HCT116 (cell line): ENCODE measurements at regions not wholly inside any gene's neighbourhood (a gene's known extent, or its start where the extent isn't known, plus 50 kb on each side); places are given as distances from the start of the nearest gene placed in this dataset.

Experiments used
- ATAC-seq: fragments of 200-7000 bp; cut with Tn5 transposase; 2 replicates; pipeline ENCODE4 v1.9.1; 2020; ENCODE audit warnings: mild to moderate bottlenecking, moderate library complexity
- BruUV-seq: library from RNA; stranded (reverse); fragments of 400-500 nt; replicated peaks from 2 replicates; lab custom pipeline; 2021; lab: Mats Ljungman, UMichigan
- CTCF ChIA-PET: fragments of 300-600 bp; sonication (Branson Sonifier 250); formaldehyde crosslinking; loops from one replicate; lab custom pipeline; 2021; ENCODE audit warnings: antibody characterized with exemption; lab: Charles Lee
- POLR2A ChIA-PET: fragments of 300-600, 350-600 bp; sonication (Branson Sonifier 250); formaldehyde crosslinking; loops from one replicate; lab custom pipeline; 2021; ENCODE audit warnings: antibody characterized with exemption; lab: Charles Lee
- RAD21 ChIA-PET, 2 experiments: fragments of 300-600 bp; sonication (Branson Sonifier 250); formaldehyde crosslinking; loops; one replicate each; lab custom pipeline; 2023; ENCODE audit warnings: low total read pairs in 2 of 2; ENCODE audit not compliant: uncharacterized antibody in 2 of 2, unreplicated experiment in 2 of 2, low non-redundant PET in 1 of 2; lab: Charles Lee
- DNase-seq: peaks from one replicate; pipeline ENCODE4 v3.0.0-alpha.2; 2010; ENCODE audit warnings: low read depth, low spot score
- H2AFZ ChIP-seq: fragments of 200-600 bp; shearing (Covaris generic), sonication (generic); 2 replicates; pipeline ENCODE4 v1.6.1; 2017; ENCODE audit warnings: low read depth, mixed run types, mixed read lengths, antibody characterized with exemption, low read length; ENCODE audit not compliant: poor library complexity, severe bottlenecking
- H3K27ac ChIP-seq: 2 replicates; pipeline ENCODE4 v1.5.1; 2012; ENCODE audit warnings: low read depth, low read length
- H3K27me3 ChIP-seq: fragments of 200-600 bp; sonication (generic); 2 replicates; pipeline ENCODE4 v1.6.1; 2016; ENCODE audit warnings: mixed run types, low read length, mixed read lengths; ENCODE audit not compliant: insufficient read depth
- H3K36me3 ChIP-seq, 2 experiments: fragments of 200-500 bp in 1 of 2; fragments of 200-600 bp in 1 of 2; sonication (Bioruptor generic) in 1 of 2; sonication (generic) in 1 of 2; 2 replicates each; pipeline versions ENCODE4 v1.5.1 to v1.6.1; 2014 to 2016; ENCODE audit warnings: low read length in 2 of 2, inconsistent platforms in 1 of 2, mixed read lengths in 1 of 2, mixed run types in 1 of 2; ENCODE audit not compliant: insufficient read depth in 2 of 2, control insufficient read depth in 1 of 2
- H3K4me1 ChIP-seq, 2 experiments: fragments of 200-600 bp in 1 of 2; sonication (generic) in 1 of 2; 2 replicates each; pipeline versions ENCODE4 v1.5.1 to v1.6.1; 2012 to 2017; ENCODE audit warnings: low read length in 2 of 2, inconsistent platforms in 1 of 2, mild to moderate bottlenecking in 1 of 2, mixed read lengths in 1 of 2, mixed run types in 1 of 2, moderate library complexity in 1 of 2; ENCODE audit not compliant: insufficient read depth in 2 of 2, control insufficient read depth in 1 of 2
- H3K4me2 ChIP-seq: fragments of 200-600 bp; sonication (generic); 2 replicates; pipeline ENCODE4 v1.6.1; 2017; ENCODE audit warnings: mixed run types, low read length, mixed read lengths
- H3K4me3 ChIP-seq, 2 experiments: fragments of 200-600 bp in 1 of 2; sonication (generic) in 1 of 2; replicated peaks in 1 of 2; 2 replicates each; pipeline ENCODE4 v1.5.1; 2011 to 2016; ENCODE audit warnings: low read length in 2 of 2, control low read depth in 1 of 2, low read depth in 1 of 2, mild to moderate bottlenecking in 1 of 2, mixed read lengths in 1 of 2, mixed run types in 1 of 2
- H3K79me2 ChIP-seq: fragments of 200-600 bp; sonication (generic); 2 replicates; pipeline ENCODE4 v1.6.1; 2017; ENCODE audit warnings: mild to moderate bottlenecking, mixed run types, low read length, moderate library complexity, mixed read lengths; ENCODE audit not compliant: insufficient read depth
- H3K9ac ChIP-seq: fragments of 200-600 bp; sonication (generic); 2 replicates; pipeline ENCODE4 v1.6.1; 2016; ENCODE audit warnings: low read length, mixed read lengths
- H3K9me2 ChIP-seq: fragments of 200-600 bp; sonication (generic), shearing (Covaris generic); 2 replicates; pipeline ENCODE4 v1.6.1; 2017; ENCODE audit warnings: mixed run types, mild to moderate bottlenecking, moderate library complexity; ENCODE audit not compliant: insufficient read depth
- H3K9me3 ChIP-seq, 2 experiments: fragments of 200-500 bp in 1 of 2; fragments of 200-600 bp in 1 of 2; sonication (Bioruptor generic) in 1 of 2; sonication (generic) in 1 of 2; 2 replicates each; pipeline ENCODE4 v1.6.1; 2014 to 2017; ENCODE audit warnings: low read length in 2 of 2, mixed read lengths in 2 of 2, inconsistent platforms in 1 of 2, low read depth in 1 of 2, mild to moderate bottlenecking in 1 of 2, mixed run types in 1 of 2, moderate library complexity in 1 of 2; ENCODE audit not compliant: control insufficient read depth in 1 of 2, insufficient read depth in 1 of 2
- H4K20me1 ChIP-seq: fragments of 200-600 bp; sonication (generic), shearing (Covaris generic); 2 replicates; pipeline ENCODE4 v1.6.1; 2017; ENCODE audit warnings: mixed run types, mild to moderate bottlenecking, moderate library complexity; ENCODE audit not compliant: insufficient read depth
- CBX3 ChIP-seq: IDR thresholded peaks from 2 replicates; pipeline ENCODE4 v1.6.1; 2012; ENCODE audit warnings: low read depth
- CEBPB ChIP-seq: IDR thresholded peaks from 2 replicates; pipeline ENCODE4 v1.6.1; 2012; ENCODE audit warnings: low read depth
- CTCF ChIP-seq, 3 experiments: fragments of 200-600 bp in 1 of 3; sonication (generic) in 1 of 3; IDR thresholded peaks in 2 of 3; conservative IDR thresholded peaks in 1 of 3; 2 replicates each; pipeline ENCODE4 v1.5.1; 2012 to 2017; ENCODE audit warnings: low read depth in 2 of 3, low read length in 2 of 3, antibody characterized with exemption in 1 of 3, borderline replicate concordance in 1 of 3, control low read depth in 1 of 3, mild to moderate bottlenecking in 1 of 3, mixed read lengths in 1 of 3, mixed run types in 1 of 3, moderate library complexity in 1 of 3; ENCODE audit not compliant: insufficient read depth in 1 of 3
- EGR1 ChIP-seq: IDR thresholded peaks from 2 replicates; pipeline ENCODE4 v1.6.1; 2012; ENCODE audit warnings: low read depth
- ELF1 ChIP-seq: IDR thresholded peaks from 2 replicates; pipeline ENCODE4 v1.6.1; 2012; ENCODE audit warnings: low read depth, borderline replicate concordance
- FOSL1 ChIP-seq: IDR thresholded peaks from 2 replicates; pipeline ENCODE4 v1.6.1; 2012; ENCODE audit warnings: low read depth
- JUND ChIP-seq: IDR thresholded peaks from 2 replicates; pipeline ENCODE4 v1.6.1; 2012
- MAX ChIP-seq: IDR thresholded peaks from 2 replicates; pipeline ENCODE4 v1.6.1; 2012
- POLR2AphosphoS5 ChIP-seq: IDR thresholded peaks from 2 replicates; pipeline ENCODE4 v1.6.1; 2011; ENCODE audit warnings: mild to moderate bottlenecking, low read depth, low read length, moderate library complexity
- RAD21 ChIP-seq: IDR thresholded peaks from 2 replicates; pipeline ENCODE4 v1.6.1; 2012; ENCODE audit warnings: low read depth, mild to moderate bottlenecking
- REST ChIP-seq: IDR thresholded peaks from 2 replicates; pipeline ENCODE4 v1.6.1; 2012; ENCODE audit warnings: low read depth
- SIN3A ChIP-seq: IDR thresholded peaks from 2 replicates; pipeline ENCODE4 v1.6.1; 2012; ENCODE audit warnings: low read depth
- SP1 ChIP-seq: IDR thresholded peaks from 2 replicates; pipeline ENCODE4 v1.6.1; 2012; ENCODE audit warnings: low read depth
- SRF ChIP-seq: IDR thresholded peaks from 2 replicates; pipeline ENCODE4 v1.6.1; 2012; ENCODE audit warnings: low read depth
- TCF7L2 ChIP-seq: IDR thresholded peaks from 2 replicates; pipeline ENCODE4 v1.7.0; 2011; ENCODE audit warnings: borderline replicate concordance, inconsistent platforms; ENCODE audit not compliant: insufficient read depth, insufficient read length; ENCODE audit errors: extremely low read depth
- YY1 ChIP-seq: IDR thresholded peaks from 2 replicates; pipeline ENCODE4 v1.6.1; 2011; ENCODE audit warnings: low read length, low read depth, moderate library complexity, mild to moderate bottlenecking; ENCODE audit not compliant: insufficient replicate concordance; ENCODE audit errors: extremely low read depth
- ZBTB33 ChIP-seq: IDR thresholded peaks from 2 replicates; pipeline ENCODE4 v1.6.1; 2011; ENCODE audit warnings: mild to moderate bottlenecking, low read length, moderate library complexity; ENCODE audit not compliant: insufficient replicate concordance; ENCODE audit errors: extremely low read depth
- ZFX ChIP-seq: fragments of 450-650 bp; IDR thresholded peaks from 2 replicates; pipeline ENCODE4 v1.6.1; 2017
- ZNF274 ChIP-seq: fragments of 200-500 bp; sonication (Bioruptor generic); IDR thresholded peaks from 2 replicates; pipeline ENCODE4 v1.6.1; 2014; ENCODE audit warnings: mild to moderate bottlenecking, low read depth, low read length, inconsistent platforms
- intact Hi-C: fragments of 100-400 bp; cut with micrococcal nuclease; formaldehyde crosslinking; loops from 2 replicates; pipeline ENCODE4 v1.10.0; 2022

- TF ChIP-seq CBX3 = no peak
- no peak for TF ChIP-seq FOSL1
- no peak for TF ChIP-seq MAX
- no peak for TF ChIP-seq POLR2AphosphoS5
- no peak for TF ChIP-seq RAD21
- TF ChIP-seq, all 23 proteins: peak for 0
Measured at GRCh38 chr10:130370721-130371120, 234.5 kb downstream of the GLRX3 start (continued).

- no peak overlapping the region for H3K9ac ChIP-seq
- H3K27me3 ChIP-seq = no peaks in the 10 kb centered on the region
- no peak overlapping the region for H2AFZ ChIP-seq
- ChIA-PET POLR2A (no interaction called here), CTCF (no interaction called here), RAD21 (no interaction called here)
- H3K79me2 ChIP-seq = no peaks in the 10 kb centered on the region
- H3K4me3 ChIP-seq = no peak overlapping the region
- H3K4me1 ChIP-seq = no peaks in the 10 kb centered on the region
- H3K27ac ChIP-seq = no peak overlapping the region
- ATAC-seq (no peak), DNase-seq (no peak)
- intact Hi-C loops = no loop called here
- H3K9me2 ChIP-seq = no peaks in the 10 kb centered on the region
- no peaks in the 10 kb centered on the region for H4K20me1 ChIP-seq
- BruUV-seq = no TSS peak
- H3K36me3 ChIP-seq = no peaks in the 10 kb centered on the region
- H3K9me3 ChIP-seq = no peaks in the 10 kb centered on the region
- H3K4me2 ChIP-seq = no peak overlapping the region
- no peak for TF ChIP-seq CBX3
- no peak for TF ChIP-seq SRF
- no peak for TF ChIP-seq EGR1
- no peak for TF ChIP-seq FOSL1
- no peak for TF ChIP-seq REST
- TF ChIP-seq ZBTB33 = no peak
- no peak for TF ChIP-seq CEBPB
- TF ChIP-seq SP1 = no peak
- no peak for TF ChIP-seq ZNF274
- no peak for TF ChIP-seq MAX
- TF ChIP-seq ZFX = no peak
- TF ChIP-seq SIN3A = no peak
- TF ChIP-seq CTCF (IDR thresholded peaks at IDR 0.05 in 2 of 3, conservative IDR thresholded peaks at IDR 0.05 in 1 of 3; ENCODE audit: borderline replicate concordance in 1 of 3, insufficient read depth in 1 of 3, low read depth in 2 of 3, low read length in 2 of 3) = no peak
- TF ChIP-seq ELF1 = no peak
- TF ChIP-seq RAD21 = no peak
- TF ChIP-seq TCF7L2 = no peak
- TF ChIP-seq JUND = no peak
- TF ChIP-seq YY1 = no peak
Measured at GRCh38 chr10:130371156-130371555, 235.0 kb downstream of the GLRX3 start.
